ENCODE measurements at regions not wholly inside any gene's neighbourhood (a gene's known extent, or its start where the extent isn't known, plus 50 kb on each side); places are given as distances from the start of the nearest gene placed in this dataset.
"Not testable (repeated sequence)": the region's sequence is repeated elsewhere in the genome, so short reads cannot be mapped to it uniquely, and the experiment has no call there.

DNA sequence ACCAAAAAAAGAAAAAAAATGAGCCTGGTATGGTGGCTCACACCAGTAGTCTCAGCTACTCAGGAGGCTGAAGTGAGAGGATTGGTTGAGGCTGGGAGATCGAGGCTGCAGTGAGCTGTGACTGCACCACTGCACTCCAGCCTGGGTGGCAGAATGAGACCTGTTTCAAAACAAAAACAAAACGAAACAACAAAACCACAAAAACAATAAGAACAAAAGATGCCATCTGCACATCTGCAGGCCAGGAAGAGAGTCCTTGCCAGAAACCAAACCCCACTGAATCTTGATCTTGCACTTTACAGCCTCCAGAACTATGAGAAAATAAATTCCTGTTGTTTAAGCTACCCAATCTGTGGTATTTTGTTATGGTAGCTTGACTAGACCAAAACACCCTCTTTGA lies 207.7 kb downstream of the YTHDC2 start:
- DNase-seq (ENCODE audit: low read depth): no peak

DNA sequence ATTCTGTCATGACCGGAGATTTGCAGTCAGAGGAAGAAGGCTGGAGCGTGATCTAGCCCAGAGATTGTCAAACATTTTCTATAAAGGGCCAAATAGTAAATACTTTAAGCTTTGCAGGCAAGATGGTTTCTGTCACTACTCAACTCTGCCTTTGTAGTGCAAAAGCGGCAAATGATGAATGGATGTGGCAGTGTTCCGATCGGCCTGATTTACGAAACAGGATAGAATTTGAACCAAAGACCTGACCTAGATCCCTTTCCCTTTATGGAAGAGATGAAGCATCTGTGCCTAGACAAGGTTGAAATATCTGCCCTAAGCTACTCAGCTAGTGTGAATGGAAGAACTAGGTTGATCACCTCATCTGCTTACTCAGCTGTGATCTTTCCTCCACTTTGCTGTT lies 209.5 kb downstream of the YTHDC2 start:
- DNase-seq (ENCODE audit: low read depth): no peak

DNA sequence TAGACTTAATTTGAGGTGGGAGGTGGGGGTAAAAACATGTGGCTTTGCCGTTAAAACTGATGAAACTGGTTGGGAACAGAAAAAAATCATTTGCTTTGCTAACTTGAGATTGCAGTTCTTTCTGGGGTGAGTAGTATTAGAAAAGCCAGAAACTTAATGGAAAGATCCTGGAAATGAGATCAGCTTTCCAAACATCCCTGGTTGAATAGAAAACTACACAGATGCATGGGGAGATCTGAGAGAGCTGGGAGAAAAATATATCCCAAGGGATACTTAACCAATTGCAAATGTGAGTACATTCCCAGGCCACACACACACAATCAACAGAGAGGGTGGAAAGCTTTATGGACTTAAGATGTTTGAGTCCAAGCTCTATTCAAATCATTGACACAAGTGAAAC lies 222.3 kb downstream of the YTHDC2 start:
- DNase-seq (ENCODE audit: low read depth): no peak

DNA sequence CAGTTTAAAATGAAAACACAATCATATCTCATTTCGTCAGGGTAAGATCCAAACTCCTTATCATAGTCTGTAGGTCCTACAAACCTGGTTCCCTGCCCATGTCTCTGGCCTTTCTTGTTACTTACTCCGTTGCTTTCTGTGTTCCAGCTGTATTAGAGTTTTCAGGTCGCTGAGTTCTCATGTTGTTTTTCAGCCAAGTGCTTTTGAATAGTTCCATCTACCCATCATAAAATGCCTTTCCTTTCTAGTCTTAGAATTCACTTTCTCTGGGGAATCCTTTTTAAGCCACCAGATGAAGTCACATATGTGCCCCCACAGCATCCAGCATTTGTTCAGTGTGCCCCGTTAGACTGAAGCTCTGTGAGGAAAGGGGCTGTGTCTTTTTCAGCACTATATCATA lies 228.7 kb downstream of the YTHDC2 start:
- no peak for DNase-seq (ENCODE audit: low read depth)

DNA sequence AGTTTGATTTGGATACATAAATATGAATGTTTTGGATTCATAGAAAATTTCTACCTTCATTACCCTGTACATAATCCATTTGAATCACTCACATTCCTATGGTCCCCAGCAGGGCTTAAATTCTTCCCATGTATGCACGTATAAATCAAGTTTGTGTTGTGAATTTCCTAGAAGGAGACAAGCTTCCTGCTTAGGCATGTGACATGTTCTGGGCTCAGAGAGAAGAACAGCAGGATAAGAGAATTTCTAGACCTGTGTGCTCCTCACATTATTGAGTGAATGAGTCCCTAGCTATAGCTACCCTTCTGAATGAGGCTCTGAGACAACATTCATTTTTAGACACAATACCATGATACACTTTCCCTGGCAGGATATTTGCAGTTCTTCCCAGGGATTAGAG lies 229.1 kb downstream of the YTHDC2 start:
- no peak for DNase-seq (ENCODE audit: low read depth)

DNA sequence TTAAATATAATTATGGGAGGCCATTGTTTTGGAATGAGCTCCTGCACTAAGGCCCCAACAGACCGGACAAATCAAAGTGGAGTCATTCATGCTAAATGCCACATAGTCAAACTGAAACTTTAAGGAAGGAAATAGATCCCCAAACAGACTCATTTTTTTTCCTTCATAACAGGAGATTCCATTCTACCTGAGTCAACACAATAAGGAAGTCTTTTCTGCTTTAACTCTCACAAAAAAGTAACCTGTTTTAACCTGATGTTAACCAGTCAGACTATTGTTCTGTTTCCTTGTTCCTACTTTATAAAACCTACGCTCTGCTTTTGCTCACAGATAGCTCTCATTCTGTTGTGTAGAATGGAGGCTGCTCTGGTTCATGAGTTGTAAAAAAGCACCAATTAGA lies 234.9 kb downstream of the YTHDC2 start:
- DNase-seq (ENCODE audit: low read depth): no peak

DNA sequence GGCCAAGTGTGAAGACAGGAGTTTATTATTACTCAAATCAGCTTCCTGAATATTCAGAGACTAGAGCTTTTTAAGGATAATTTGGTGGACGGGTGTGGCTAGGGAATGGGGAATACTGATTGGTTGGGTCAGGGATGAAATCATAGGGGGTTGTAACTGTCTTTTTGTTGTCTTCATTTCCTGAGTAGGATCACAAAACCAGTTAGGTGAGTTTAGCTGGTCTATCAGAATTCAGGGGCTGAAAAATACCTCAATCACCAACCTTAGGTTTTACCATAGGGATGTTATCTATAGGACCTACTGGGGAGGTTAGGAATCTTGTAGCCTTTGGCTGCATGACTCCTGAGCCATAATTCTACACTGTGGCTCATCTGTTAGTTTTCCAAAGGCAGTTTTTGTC lies 235.8 kb downstream of the YTHDC2 start:
- DNase-seq (ENCODE audit: low read depth): no peak

DNA sequence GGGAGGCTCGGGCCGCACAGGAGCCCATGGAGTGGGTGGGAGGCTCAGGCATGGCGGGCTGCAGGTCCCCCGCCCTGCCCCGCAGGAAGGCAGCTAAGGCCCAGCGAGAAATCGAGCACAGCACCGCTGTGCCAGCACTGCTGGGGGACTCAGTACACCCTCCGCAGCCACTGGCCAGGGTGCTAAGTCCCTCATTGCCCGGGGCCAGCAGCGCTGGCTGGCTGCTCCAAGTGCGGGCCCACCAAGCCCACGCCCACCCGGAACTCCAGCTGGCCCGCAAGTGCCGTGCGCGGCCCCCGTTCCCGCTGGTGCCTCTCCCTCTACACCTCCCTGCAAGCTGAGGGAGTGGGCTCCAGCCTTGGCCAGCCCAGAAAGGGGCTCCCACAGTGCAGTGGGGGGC lies 239.7 kb downstream of the YTHDC2 start:
- not testable (repeated sequence) for DNase-seq (ENCODE audit: low read depth)

DNA sequence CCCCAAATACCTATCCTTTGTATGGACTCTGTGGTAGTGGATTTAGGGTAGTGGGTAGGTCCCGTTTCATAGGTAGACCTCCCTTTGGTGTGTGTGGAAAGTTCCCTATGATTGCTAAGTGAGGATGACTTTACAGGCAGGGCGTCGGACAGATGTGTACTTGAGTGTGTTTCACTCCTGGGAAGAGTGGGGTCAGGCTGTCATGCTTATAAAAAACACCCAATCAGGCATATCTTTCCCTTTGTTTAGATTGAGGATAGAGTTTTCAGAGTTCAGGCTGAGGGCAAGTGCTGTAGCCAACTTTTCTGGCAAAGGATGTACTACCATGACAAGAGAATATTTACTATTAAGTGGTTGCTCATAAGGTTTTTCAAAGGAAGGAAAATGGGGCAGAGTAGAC lies 242.0 kb downstream of the YTHDC2 start:
- DNase-seq (ENCODE audit: low read depth): no peak

DNA sequence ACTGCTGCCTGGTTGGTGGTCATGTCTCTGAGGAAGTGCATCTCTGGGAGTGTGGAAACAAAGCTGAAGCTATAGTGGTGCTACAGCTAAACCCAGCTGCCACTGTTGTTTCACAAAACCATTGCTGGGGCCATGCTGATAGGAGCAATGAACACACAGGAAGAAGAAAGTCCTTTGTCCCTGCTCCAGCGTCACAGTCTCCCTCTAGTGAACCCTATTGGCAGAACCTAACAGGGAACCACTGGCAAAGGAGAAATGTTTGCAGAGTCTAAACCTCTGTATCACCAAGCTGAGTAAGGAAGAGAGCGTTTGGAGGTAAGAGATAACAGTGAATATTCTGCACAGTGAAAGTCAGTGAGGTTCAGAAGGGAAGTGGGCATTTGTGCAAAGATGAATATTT lies 244.0 kb downstream of the YTHDC2 start:
- DNase-seq (ENCODE audit: low read depth): no peak

DNA sequence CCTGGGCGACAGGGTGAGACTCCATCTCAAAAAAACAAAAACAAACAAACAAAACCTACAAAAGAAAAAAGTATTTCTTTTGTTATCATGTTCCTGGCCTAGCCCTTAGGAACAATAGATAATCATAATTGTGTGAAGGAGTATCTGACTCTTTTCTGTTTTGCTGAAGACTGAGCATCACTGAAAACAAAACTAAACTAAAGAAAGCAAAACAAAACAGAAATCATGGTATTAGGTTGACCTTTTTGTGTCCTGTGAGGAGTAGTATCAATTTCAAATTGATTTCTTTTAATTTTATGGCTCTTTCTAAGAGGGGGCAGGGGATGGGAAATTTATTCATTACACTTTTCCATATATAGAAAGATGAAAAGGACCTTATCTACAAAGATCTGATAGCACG lies 246.0 kb downstream of the YTHDC2 start:
- DNase-seq (ENCODE audit: low read depth): no peak

DNA sequence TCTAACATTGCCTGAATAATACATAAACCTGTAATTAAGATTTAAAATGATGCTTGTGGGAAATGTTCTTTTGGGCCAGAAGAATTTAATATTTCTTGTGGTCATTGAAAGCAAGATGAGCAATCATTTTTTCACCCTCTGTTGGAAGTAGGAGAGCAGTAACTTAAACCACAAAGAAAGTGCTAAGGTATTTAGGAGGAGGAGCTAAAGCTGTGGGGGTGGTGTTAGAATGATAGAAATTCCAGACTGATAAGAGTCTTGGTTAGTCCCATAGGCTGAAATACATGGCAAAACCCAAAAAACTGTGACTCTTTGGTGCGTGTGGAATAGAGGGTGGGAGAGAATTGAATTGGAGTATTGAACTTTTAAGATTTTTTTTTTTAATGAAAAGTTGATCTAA lies 247.0 kb downstream of the YTHDC2 start:
- DNase-seq (ENCODE audit: low read depth): no peak

DNA sequence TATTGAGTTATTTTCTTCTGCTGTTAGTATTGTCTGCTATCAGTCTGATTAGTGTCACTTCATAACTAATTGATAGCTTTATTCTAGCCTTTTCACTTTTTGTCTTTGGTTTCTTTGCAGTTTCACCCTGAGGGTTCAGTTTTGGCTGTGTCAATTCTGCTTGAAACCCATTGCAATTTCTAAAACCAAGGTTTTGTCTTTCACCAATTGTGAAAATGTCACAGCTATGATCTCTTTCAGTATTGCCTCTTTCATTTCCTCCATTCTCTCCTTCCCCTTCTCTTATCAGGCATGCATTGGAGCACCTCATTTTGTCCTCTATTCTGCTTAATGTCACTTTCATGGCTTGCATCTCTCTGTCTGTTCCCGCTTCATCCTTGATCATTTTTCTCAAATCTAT lies 248.1 kb downstream of the YTHDC2 start:
- no peak for DNase-seq (ENCODE audit: low read depth)

DNA sequence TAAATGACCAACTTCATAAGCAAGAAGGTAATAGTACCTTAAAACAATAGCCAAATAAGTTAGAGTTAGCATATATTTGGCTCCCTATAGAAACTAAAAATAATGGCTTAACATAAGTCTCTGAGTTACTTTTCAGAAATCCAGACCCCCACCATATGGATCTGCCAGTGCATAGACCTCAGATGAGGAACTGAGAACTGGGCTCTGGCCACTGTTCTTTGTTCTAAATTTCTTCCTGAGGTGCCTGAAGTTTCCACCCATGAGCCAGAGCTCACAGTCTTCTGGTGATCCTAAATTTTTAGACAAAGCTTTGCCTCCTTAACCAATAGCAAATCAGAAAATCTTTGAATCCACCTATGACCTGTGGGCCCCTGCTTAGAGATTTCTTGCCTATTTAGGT lies 250.9 kb downstream of the YTHDC2 start:
- DNase-seq (ENCODE audit: low read depth): no peak

DNA sequence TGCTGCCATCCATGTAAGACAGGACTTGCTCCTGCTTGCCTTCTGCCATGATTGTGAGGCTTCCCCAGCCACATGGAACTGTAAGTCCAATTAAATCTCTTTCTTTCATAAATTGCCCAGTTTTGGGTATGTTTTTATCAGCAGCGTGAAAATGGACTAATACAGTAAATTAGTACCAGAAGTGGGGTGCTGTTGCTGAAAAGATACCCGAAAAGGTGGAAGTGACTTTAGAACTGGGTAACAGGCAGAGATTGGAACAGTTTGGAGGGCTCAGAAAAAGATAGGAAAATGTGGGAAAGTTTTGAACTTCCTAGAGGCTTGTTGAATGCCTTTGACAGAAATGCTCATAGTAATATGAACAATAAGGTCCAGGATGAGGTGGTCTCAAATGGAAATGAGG lies 253.3 kb downstream of the YTHDC2 start:
- DNase-seq (ENCODE audit: low read depth): not testable (repeated sequence)

DNA sequence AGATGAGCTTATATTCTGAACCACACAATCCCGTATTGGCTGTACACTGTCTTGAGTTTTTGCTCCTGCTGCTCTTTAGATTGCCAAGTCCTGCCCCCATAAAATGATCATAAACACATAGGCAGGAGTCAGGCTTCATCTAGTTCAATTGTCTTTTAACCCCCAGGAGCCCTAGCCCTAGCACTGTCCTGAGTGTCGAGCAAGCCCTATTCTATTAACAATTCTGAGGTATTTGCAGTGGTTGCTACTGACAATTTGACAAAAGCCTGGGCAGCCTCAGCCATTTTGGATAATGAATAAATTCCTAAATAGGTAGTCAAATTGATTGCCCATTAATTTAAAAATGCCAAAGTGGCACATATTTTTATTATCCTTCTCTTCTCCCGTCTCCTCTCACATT lies 257.2 kb downstream of the YTHDC2 start:
- no peak for DNase-seq (ENCODE audit: low read depth)

DNA sequence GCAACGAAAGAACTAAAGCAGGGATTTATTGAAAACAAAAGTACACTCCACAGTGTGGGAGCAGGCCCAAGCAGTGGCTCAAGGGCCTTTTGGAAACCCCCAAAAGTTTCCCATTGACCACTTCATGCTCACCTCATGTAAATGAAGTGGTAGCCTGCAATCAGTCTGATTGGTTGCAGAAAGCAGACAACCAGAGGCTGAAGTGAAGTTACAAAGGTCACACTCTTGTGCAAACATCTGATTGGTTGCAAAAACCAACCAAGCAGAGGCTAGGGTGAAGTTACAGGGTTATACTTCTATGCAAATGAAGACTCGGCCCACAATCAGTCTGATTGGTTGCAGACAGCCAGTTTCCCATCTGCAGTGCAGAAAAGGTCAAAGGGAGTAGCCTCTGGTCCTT lies 258.0 kb downstream of the YTHDC2 start:
- DNase-seq (ENCODE audit: low read depth): no peak

DNA sequence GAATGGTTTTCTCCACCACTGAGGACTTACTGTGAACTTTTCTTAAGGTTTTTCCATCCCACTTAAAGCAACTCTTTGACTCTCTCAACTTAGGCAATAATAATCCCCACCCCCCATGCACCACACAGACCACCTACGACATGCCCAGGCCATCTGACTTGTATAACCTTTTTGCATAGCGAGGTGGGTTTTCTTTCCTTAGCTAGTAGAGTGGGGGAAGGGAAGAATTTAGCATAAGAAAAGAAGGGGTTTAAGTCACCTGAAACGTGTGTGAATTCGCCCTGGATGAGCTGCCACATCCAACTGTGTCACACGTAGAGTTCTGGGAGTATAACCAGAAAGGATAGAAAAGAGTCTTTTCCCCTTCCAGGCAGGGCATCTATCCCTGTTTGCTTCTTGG lies 262.7 kb downstream of the YTHDC2 start:
- no peak for DNase-seq (ENCODE audit: low read depth)

DNA sequence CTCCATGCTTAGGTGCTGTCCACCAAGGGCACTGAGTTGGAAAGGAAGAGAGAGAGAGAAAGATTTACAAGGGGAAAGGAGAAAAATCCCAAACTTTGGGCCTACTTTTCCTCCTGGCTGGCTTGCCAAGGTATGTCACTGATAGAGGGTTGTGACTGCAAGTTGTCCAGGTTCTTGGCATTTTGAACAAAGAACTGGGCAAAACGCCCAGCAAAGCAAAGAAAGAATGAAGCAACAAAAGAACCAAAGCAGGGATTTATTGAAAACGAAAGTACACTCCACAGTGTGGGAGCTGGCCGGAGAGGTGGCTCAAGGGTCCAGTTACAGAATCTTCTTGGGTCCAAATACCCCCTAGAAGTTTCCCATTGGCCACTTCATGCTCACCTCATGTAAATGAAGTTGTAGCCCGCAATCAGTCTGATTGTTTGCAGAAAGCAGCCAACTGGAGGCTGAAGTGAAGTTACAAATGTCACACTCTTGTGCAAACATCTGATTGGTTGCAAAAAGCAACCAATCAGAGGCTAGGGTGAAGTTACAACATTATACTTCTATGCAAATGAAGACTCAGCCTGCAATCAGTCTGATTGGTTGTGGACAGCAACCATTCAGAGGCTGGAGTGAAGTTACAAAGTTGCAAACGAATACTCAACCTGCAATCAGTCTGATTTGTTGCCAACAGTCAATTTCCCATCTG lies 263.5 kb downstream of the YTHDC2 start:
- DNase-seq (ENCODE audit: low read depth): no peak

DNA sequence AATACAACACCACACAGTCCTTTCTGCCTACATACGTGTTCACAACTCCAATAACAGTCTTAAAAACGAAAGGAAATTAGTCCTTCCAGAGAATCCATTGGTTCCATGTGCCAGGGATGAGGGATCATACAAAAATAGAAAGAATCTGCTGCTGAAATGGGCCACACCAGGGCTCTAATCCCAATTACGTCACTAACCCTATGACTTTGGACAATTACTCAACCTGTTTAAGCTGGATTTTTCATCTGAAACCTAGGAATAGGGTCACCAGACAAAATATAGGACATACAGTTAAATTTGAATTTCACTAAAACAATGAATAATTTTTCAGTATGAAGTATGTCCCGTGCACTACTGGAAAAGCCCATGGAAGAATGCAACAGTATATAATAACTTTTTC lies 264.7 kb downstream of the YTHDC2 start:
- DNase-seq (ENCODE audit: low read depth): no peak

DNA sequence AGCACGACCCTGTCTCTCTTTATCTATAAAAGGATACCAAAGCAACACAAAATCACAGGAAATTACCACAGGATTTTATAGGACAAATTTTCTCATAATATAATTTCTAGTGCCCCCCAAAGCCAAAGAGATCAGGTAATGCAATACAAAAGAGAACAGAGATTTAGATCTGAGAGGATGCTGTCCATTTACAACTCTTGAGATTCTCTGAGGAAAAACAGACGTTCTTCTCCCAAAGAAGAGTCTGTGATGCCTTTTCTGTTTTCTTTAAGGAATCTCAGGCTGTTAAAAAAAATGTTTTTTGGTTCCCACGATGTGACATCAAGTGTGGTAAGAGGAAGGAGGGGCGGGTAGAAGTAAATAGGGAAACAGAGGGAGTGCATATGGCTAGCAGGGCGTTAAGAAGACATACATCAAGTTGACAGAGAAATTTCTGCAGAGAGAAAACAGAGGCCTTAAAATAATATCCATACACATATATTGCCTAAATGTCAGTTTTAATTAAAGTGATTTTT lies 274.7 kb downstream of the YTHDC2 start:
- DNase-seq (ENCODE audit: low read depth): no peak

DNA sequence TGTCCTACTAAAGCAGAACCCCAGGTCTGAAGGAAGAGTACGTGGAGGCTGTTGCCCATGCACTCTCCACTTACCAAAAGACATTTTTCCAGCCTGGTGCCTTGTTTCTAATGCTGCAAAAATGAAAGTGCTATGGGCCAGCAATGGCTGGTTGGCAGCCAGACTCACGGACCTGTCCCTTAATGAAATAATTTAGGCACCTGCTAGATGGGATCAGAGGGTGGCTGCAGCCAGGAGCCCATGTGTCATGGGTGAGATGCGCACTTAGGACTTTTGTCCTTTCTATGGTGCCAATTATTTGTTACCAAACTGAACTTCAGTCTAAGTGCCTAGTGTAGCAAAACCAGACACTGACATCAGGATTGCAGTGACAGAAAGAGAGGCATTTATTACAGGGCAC lies 276.3 kb downstream of the YTHDC2 start:
- DNase-seq (ENCODE audit: low read depth): no peak

DNA sequence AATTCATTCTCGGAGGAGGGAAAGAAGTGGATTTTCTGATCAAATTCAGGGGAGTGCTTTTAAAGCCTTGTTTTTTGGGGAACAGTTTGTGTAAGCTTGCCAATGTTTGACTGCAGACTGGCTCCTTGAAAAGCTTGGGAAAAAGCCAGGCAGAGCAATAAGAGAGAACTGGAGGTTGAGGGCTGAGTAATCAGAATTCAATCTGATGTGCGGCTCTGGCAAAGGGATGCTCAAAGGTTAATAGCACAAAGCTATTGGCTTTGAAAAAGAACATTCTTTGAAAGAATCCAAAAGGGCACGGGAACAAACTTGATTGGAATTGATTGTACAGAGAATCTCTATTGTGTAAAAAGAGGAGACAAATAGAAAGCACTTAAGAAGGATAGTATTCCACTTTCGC lies 279.3 kb downstream of the YTHDC2 start:
- no peak for DNase-seq (ENCODE audit: low read depth)

DNA sequence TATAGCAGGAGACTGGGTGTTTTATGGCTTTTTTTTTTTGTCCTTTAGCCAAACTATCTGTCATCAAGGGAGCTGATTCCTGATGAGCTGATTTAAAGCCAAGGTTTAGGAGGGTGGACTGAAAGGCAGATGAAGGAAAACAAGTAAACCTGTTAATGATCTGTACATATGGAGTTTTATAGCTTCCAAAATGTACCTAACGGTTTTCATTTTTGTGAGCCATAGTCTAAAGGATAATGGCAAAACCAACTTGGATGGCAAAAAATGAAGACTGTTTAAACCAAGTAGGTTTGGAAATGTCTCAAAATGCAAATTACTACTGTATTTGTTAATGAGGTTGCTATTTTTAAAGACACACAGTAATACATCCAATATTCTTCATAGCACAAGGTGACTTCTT lies 281.5 kb downstream of the YTHDC2 start:
- no peak for DNase-seq (ENCODE audit: low read depth)

DNA sequence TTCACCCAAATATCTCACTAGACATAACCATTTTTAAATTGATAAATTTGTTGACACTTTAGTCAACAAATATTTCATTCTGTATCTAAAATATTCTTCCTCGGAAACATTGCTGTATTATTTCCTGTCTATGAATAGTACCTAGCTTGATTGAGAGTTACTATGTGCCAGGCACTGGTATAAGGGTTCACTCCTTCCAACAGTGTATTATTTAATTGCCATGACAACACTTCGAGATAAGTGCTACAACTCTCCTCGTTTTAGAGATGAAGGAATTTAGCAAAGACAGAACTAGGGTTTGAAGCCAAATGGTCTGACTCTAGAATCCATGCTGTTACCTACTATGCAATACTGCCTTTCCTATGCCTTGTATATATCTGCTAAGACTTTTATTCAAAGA lies 287.2 kb downstream of the YTHDC2 start:
- no peak for DNase-seq (ENCODE audit: low read depth)

Data from non-pigmented ciliary epithelial cell (primary cell).